Fibroblast of gingiva (primary cell): ENCODE measurements at regions not wholly inside any gene's neighbourhood (a gene's known extent, or its start where the extent isn't known, plus 50 kb on each side); places are given as distances from the start of the nearest gene placed in this dataset.
"Not testable (repeated sequence)": the region's sequence is repeated elsewhere in the genome, so short reads cannot be mapped to it uniquely, and the experiment has no call there.

Experiments
- DNase-seq: peaks from one replicate; pipeline ENCODE4 v3.0.0-alpha.2; 2011; ENCODE audit warnings: low read depth

DNA sequence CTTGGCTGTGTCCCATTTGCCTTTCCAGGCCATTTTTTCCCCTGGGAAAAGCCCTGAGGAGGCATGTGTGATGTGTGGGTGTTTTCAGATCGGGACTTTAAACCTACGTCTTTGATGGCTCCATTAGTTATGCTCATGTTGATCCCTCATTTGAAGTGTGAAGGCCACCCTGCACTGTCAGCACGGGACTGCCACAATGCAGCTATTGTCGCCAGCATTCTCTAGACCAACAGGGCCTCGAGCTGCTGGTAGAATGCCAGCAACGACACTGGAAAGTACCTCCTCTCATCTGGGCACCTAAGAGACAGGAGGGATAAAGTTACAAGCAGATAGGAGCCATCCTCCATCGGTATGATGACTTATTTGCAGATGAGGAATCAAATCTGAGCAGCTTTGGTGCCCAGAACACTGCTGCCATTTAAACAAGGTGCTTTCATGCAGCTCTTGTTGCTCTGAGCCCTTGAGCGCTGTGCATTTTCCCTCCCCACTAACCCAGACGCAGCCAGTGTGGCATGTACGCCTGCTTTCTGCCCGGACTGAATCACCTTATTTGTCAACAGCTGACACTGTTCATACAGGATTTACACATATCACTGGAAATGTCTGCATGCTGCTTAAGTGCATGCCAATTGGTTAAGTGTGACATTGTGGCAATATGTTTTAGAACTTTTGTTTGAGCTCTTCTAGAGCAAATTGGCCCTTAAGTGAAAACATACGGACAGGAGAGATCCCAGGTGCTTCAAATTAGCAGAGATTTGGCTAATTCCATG is 175.0 kb upstream of the PITRM1 start:
- no peak for DNase-seq

DNA sequence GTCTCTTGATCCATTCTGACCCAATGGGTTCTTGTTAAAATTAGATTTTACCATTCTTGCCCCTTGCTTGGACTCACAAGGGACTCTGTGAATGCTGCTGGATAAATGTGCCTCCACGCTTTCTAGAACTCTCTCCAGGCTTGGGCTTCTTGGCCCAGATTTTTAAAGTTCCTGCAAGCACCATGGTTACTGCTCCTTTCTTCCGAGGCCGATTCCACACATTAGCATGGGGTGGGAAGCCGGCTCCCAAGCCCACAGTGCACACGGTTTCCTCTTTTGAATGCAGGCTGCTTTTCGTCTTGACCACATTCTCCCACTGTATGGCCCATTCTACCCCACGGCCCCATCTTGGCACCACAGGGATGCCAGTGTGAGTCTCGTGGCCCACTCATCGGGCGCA is 174.3 kb upstream of the PITRM1 start:
- no peak for DNase-seq

DNA sequence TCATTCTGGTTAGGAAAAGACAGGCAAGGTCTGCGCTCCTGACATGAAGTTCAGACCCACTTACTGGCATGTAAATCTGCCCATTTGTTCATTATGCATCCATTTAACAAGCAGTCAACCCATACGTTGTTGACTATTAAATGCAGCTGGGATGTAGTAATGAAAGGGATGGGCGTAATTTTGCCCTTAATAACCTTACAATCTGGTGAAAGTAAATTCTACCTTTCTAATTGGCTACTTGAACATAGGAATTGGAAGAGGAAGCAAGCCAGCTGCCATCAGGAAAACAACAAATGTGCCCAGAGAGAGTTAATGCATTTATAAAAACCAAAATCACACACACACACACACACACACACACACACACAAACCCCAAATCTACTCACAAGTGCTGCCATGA is 170.2 kb upstream of the PITRM1 start:
- DNase-seq = no peak

DNA sequence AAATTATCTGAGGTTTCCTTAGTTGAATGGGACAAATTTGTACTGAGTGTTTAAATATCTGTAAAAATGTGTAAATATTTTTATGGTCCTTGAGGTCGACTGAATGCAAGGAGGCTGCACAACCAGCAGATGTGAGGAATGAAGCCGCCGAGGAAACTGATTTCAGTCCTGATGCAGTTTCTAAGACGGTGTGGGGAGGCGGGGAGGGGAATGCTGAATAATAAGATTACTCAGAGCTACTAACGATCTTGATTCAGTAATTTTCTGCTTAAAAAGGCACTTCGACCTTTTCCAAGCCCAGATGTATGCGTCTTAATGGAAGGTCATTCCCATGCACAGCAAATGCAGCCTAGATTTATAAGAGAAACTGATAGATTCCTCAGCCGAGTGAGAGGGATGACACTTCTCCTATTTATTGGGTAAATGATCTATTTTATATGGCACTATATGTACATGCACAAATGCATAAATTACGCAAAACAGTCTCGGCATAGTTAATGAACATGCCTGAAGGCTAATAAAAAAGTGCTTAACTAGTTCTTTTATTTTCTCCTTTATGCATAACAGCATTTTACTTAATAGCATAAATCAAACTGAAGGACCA is 167.6 kb upstream of the PITRM1 start:
- no peak for DNase-seq

DNA sequence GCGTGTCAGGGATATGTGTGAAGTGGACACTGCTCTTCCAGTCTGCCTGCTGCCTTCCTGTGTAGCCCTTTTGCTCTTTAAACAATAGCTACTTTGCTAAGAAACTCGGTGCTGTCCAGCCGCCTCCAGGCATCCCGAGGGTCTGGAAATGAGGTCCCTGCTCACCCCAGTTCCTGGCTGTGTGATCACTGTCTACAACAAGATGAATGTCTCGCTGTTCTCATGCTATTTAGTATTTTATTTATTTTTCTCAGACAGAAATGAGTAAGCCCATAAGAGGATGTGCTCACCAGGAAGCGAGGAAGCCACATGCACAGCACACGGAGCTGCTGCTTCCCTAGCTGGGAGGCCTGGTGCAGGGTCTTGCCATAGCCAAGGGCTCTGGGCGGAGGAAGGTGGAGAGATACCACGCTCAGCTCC is 167.0 kb upstream of the PITRM1 start:
- DNase-seq = no peak

DNA sequence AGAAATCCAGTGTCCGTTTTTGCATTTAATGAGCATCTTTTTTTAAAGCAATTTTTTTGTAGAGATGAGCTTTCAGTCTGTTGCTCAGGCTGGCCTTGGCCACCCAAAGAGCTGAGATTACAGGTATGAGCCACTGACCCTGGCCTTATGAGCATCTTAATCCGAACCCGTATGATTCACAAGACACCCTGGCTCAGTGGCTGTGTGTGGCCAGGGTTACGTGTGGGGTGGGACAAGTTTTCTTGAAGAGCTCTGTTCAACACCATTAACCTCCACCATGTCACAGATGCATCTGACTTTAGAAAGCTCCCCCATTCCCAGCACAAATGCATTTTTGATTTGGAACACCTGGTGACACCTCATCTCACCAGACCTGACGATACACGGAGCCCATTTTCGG is 166.5 kb upstream of the PITRM1 start:
- no peak for DNase-seq

DNA sequence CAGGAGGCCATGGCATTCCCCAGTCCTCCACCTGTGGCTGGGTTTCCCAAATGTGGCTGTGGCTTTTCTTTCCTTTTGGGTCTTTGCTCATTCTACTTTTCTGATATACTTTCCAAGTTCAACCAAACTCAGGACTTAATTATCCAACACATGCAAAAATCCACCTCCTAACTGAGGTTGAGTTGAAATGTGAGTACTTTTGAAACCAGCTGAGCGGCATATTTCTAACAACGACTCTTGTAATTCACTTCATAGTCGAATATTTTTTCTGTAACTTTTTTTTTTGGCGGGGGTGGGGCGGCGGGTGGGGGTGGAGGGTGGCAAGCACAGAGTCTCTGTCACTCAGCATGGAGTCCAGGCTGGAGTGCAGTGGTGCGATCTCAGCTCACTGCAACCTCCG is 165.2 kb upstream of the PITRM1 start:
- no peak for DNase-seq

DNA sequence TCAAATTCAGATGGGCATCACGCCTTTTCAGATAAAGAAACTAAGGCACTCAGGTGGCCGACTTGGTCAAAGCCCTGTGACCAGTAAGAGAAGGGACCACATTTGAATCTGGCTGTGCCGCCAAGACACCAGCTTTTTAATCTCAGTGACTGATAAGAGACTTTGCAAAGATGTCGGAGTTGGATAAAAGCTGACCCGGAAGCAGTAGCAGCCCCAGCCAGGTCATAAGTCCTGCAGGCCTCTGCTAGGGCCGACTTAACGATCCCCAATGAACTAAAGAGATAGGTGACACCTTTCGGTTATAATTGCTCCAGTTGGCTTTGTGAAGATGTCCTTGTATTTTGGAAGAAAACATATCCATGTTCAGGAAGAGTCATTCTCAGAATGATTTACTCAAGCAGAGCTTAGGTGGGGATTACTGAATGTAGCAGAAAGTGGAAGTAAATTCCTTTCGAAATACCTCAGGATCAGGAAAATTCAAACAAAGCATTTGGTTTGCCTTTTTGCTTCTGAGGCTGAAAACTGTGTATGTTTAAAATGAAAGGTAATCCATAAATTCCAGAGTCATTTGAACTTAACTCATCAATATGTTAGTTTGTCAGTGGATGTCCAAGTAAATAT is 164.2 kb upstream of the PITRM1 start:
- no peak for DNase-seq

DNA sequence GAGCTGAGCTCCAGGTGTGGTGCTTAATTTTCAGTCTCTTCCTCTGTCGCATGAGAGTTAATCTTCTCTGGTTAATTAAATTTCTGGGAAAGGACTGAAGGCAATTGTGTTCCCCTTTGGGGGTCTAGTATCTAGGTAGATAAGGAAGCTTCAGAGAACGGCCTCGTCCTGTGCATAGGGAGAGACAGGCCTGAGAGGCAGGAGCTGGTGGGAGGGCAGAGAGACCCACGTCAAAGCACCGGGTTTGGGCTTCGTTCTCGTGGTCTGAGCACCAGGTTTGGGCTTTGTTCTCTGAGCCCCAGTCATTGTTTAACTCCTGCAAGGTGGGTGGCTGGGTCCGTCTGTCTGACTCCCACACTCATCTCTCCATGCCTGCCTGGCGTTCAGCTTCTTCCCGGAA is 160.8 kb upstream of the PITRM1 start:
- no peak for DNase-seq

DNA sequence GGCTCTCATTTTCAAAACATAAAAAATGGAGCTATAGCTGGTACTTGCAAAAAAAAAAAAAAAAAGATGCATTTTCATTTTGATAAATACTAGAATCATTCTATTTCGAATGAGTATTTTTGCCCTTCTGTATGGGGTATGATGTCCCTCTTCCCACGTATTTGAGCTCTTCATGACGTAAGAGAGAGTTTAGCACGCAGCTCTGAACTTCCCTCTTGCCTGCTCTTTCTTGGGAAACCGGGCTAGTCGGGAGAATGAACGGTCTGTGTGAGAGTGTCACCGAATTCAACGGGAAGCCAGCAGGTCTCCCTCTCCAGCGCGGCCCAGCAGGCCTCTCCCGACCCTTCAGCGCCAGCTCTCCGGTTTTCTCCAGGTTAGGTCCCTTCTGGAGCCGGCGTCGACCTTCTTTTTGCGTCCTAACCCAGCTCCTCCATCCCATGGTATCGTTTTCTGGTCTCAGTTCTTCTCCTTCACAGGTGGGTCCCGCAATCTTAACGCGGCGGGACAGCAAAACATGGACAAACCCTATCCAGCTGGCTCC is 159.2 kb upstream of the PITRM1 start:
- DNase-seq = no peak

DNA sequence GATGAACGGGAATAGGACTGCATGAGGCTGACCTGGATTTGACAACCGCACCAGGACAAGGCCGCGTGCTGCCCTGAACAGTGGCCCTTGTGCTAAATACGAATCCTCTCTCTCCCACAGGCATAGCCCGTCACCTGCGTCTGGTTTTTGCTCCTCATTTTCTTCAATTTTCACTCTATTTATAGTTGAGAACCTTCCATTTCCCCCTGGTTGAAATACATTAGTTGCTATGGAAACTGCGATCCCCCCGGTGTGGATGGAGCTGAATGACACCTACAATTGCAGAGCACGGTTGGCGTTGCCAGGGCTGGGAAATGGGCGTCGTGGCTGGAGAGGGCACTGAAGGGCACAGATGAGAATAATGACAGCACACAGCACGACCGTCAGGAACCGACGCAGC is 158.6 kb upstream of the PITRM1 start:
- DNase-seq = no peak

DNA sequence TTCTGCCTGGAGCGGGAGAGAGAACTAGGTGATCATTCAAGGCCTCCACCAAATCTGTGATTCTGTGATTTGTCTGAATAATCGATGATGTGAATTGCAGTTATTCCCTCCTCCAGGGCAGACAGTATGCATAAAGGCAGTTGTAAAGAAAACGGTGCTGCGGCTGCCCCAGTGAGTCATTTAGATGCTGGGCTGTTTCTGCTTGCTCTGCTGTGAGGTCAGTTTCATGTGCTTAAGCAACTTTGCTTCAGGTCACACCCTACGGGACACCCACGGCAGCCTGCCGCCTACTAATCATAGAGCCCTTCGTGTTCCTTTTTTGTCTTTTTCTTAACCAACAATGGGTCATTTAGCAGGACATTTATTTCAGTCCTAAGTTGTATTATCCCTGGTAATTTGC is 158.1 kb upstream of the PITRM1 start:
- DNase-seq = peak; percentile 14

DNA sequence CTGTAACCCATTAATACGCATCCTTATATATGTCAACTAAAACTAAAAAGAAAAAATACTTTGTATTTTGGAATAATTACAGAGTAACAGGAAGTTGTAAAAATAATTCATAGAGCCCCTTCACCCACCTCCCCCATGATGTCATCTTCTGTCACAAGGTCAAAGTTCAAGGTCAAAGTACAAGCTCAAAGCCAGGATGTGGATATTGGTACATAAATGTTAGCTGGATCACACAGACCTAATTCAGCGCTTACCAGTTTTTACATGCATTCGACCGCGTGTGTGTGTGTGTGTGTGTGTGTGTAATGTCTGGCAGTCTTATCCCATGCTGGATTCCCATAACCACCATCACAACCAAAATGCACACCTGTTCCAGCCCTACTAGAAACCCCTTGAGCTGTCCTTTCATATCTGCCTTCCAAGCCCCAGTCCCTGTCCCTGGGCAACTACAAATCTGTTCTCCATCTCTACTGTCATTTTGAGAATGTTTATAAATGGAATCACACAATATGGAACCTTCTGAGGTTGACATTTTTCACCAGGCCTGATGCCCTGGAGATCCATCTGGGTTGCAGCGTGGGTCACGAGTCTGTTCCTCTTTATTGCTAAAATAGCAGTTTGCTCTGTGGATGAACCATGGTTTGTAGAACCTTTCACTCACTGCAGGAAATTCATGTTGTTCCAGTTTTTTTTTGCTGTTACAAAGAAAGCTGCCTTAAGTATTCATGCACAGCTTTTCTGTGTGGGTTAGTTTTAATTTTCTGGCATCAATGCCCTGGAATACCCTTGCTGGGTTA is 153.6 kb upstream of the PITRM1 start:
- DNase-seq = no peak

DNA sequence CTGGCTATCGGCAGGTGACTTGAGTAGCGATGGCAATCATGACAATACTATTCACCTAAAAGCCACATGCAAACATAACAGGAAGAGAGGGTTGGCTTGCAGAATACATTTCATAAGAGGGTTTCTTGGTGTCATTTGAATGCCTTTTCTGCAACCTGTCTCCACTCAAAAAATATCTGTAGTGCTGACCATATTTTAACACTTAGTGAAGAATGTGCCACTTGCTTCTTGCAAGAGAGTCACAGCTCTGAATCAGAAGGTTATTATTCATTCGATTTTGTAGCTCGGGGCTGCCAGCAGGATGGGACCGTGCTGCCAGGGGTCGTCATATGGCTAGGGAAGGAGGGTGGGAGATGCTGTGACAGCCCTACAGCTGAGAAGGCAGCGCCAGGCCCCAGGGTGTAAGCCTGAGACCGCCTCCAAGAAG is 152.0 kb upstream of the PITRM1 start:
- no peak for DNase-seq

DNA sequence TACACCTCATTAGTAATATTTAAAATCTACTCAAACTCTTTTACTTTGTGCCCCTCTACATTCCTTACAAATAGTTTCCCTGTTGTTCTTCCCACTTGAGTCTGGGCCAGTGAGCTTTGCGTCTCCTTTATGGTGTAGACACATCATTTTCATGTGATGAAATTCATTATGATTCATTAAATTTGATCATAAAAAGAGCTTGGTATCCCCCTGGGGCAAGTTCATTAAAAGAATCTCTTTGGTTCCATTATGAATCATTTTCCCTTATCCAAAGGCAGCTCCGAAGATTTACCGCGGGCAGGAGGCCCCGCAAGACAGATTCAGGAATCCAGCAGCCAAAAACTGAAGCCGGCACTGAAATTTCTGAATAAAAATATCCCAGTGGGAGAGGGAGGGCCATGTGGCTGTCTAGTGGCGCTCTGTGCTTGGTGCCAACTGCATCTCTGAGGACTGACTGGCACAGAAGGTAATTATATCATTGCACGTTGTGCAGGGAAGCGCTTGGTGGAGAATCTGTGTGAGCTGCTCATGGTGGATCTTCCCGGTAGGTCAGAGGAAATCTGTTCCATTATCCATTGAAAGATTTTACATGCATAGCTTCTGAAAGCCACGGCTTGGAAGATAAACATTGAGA is 151.4 kb upstream of the PITRM1 start:
- peak; percentile 32 for DNase-seq

DNA sequence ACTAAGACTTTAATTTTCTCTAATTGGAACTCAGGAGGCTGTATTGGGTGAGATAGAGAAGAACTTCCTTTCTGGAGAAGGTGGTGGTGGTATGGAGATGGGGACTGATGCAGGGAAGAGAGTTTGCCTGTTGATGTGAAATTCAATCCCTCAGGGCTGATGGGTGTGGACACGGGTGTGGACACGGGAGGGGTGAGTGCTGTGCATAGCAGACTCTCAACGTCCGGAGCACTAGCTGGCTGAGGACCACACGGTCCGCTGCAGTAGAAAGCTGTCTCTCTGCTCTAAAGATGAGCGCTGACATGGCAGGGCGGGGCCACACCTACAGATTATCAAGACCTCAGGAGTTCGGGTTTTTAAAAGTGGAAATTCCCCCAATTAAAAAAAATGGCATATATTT is 148.5 kb upstream of the PITRM1 start:
- no peak for DNase-seq

DNA sequence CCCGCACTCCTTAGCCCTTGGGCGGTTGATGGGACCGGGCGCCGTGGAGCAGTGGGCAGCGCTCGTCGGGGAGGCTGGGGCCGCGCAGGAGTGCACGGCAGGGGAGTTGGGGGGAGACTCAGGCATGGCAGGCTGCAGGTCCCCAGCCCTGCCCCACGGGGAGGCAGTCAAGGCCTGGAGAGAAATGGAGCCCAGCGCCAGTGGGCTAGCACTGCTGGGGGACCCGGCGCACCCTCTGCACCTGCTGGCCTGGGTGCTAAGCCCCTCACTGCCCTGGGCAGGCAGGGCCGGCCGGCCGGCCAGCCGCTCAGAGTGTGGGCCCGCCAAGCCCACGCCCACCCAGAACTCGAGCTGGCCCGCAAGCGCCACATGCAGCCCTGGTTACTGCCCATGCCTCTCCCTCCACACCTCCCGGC is 147.2 kb upstream of the PITRM1 start:
- DNase-seq = no peak

DNA sequence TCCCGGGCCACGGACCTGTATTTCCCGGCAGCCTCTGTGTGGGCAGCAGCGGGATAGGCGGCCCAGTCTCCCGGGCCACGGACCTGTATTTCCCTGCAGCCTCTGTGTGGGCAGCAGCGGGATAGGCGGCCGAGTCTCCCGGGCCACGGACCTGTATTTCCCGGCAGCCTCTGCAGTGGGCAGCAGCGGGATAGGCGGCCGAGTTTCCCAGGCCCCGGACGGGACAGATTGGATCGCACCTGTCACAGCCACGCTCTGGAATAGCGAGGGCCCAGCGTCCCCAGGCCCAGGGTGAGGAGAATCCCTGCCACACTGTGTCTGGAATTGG is 145.9 kb upstream of the PITRM1 start:
- DNase-seq = not testable (repeated sequence)

DNA sequence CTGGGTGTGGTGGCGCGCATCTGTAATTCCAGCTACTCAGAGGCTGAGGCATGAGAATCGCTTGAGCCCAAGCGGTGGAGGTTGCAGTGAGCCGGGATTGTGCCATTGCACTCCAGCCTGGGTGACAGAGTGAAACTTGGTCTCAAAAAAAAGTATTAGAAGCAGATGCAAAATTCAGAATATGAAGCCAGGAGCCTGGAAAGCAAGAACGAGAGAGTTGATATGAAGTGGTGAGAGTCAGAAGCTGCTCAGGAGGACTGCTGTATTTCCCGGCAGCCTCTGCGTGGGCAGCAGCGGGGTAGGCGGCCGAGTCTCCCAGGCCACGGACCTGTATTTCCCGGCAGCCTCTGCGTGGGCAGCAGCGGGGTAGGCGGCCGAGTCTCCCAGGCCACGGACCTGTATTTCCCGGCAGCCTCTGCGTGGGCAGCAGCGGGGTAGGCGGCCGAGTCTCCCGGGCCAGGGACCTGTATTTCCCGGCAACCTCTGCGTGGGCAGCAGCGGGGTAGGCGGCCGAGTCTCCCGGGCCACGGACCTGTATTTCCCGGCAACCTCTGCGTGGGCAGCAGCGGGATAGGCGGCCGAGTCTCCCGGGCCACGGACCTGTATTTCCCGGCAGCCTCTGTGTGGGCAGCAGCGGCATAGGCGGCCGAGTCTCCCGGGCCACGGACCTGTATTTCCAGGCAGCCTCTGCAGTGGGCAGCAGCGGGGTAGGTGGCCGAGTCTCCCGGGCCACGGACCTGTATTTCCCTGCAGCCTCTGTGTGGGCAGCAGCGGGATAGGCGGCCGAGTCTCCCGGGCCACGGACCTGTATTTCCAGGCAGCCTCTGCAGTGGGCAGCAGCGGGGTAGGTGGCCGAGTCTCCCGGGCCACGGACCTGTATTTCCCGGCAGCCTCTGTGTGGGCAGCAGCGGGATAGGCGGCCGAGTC is 145.2 kb upstream of the PITRM1 start:
- DNase-seq = not testable (repeated sequence)

DNA sequence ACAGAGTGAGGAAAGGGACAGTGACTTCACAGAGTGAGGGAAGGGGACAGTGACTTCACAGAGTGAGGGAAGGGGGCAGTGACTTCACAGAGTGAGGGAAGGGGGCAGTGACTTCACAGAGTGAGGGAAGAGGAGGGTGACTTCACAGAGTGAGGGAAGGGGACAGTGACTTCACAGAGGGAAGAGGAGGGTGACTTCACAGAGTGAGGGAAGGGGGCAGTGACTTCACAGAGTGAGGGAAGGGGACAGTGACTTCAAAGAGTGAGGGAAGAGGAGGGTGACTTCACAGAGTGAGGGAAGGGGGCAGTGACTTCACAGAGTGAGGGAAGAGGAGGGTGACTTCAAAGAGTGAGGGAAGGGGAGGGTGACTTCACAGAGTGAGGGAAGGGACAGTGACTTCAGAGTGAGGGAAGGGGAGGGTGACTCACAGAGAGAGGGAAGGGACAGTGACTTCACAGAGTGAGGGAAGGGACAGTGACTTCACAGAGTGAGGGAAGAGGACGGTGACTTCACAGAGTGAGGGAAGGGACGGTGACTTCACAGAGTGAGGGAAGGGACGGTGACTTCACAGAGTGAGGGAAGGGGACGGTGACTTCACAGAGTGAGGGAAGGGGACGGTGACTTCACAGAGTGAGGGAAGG is 142.0 kb upstream of the PITRM1 start:
- DNase-seq = not testable (repeated sequence)
